PC-9 (cell line): ENCODE measurements at regions not wholly inside any gene's neighbourhood (a gene's known extent, or its start where the extent isn't known, plus 50 kb on each side); places are given as distances from the start of the nearest gene placed in this dataset.

Source experiments
- BruUV-seq: library from RNA; stranded (reverse); fragments of 400-500 nt; replicated peaks from 2 replicates; lab custom pipeline; 2021; lab: Mats Ljungman, UMichigan
- CTCF ChIA-PET: fragments of 300-600 bp; sonication (Branson Sonifier 250); formaldehyde crosslinking; loops from one replicate; lab custom pipeline; 2022; ENCODE audit warnings: antibody characterized with exemption; lab: Charles Lee
- POLR2A ChIA-PET: fragments of 300-600 bp; sonication (Branson Sonifier 250); formaldehyde crosslinking; loops from one replicate; lab custom pipeline; 2022; ENCODE audit warnings: antibody characterized with exemption; ENCODE audit not compliant: unreplicated experiment; lab: Charles Lee
- DNase-seq, 2 experiments: peaks; one replicate each; pipeline versions ENCODE4 v3.0.0 to v3.0.0-alpha.2; 2015 to 2022; ENCODE audit warnings: mixed read lengths in 1 of 2
- H2AFZ ChIP-seq: fragments of 200-600 bp; sonication (generic); 2 replicates; pipeline ENCODE4 v1.8.1; 2017; ENCODE audit warnings: antibody characterized with exemption
- H3F3A ChIP-seq: fragments of 200-600 bp; sonication (generic); 2 replicates; pipeline ENCODE4 v1.8.1; 2017; ENCODE audit warnings: antibody characterized with exemption, mild to moderate bottlenecking, low read depth; ENCODE audit not compliant: insufficient read depth
- H3K27ac ChIP-seq: fragments of 200-600 bp; sonication (generic); 2 replicates; pipeline ENCODE4 v1.6.1; 2016; ENCODE audit warnings: mixed run types
- H3K27me3 ChIP-seq: fragments of 200-600 bp; sonication (generic); 2 replicates; pipeline ENCODE4 v1.6.1; 2016; ENCODE audit warnings: low read depth, mixed run types; ENCODE audit not compliant: insufficient read depth
- H3K36me3 ChIP-seq: fragments of 200-600 bp; sonication (generic); 2 replicates; pipeline ENCODE4 v1.6.1; 2016; ENCODE audit warnings: low read depth, mixed run types
- H3K4me1 ChIP-seq: fragments of 200-600 bp; sonication (generic); replicated peaks from 2 replicates; pipeline ENCODE4 v1.6.1; 2016; ENCODE audit warnings: mixed run types; ENCODE audit not compliant: insufficient read depth
- H3K4me2 ChIP-seq: fragments of 200-600 bp; sonication (generic); 2 replicates; pipeline ENCODE4 v1.6.1; 2017; ENCODE audit warnings: mixed run types
- H3K4me3 ChIP-seq: fragments of 200-600 bp; sonication (generic); 2 replicates; pipeline ENCODE4 v1.6.1; 2016; ENCODE audit warnings: mixed run types
- H3K79me2 ChIP-seq: fragments of 200-600 bp; sonication (generic); 2 replicates; pipeline ENCODE4 v1.6.1; 2017; ENCODE audit warnings: low read depth, mixed run types
- H3K9me2 ChIP-seq: fragments of 200-600 bp; sonication (generic); 2 replicates; pipeline ENCODE4 v1.8.1; 2017; ENCODE audit warnings: mild to moderate bottlenecking; ENCODE audit not compliant: insufficient read depth
- H3K9me3 ChIP-seq: fragments of 200-600 bp; sonication (generic); 2 replicates; pipeline ENCODE4 v1.8.1; 2016; ENCODE audit warnings: low read depth; ENCODE audit not compliant: insufficient read depth
- H4K20me1 ChIP-seq: fragments of 200-600 bp; sonication (generic); 2 replicates; pipeline ENCODE4 v1.8.1; 2017; ENCODE audit not compliant: insufficient read depth
- CTCF ChIP-seq: fragments of 200-600 bp; sonication (generic); conservative IDR thresholded peaks from 2 replicates; pipeline ENCODE4 v1.6.1; 2017; ENCODE audit warnings: mixed run types, antibody characterized with exemption, mild to moderate bottlenecking, moderate library complexity
- EZH2 ChIP-seq: fragments of 200-600 bp; sonication (generic); IDR thresholded peaks from 2 replicates; pipeline ENCODE4 v1.8.0; 2017; ENCODE audit warnings: antibody characterized with exemption, low read depth
- intact Hi-C: fragments of 100-400 bp; cut with micrococcal nuclease; formaldehyde crosslinking; loops from one replicate; pipeline ENCODE4 v1.10.0; 2022; ENCODE audit not compliant: unreplicated experiment

GRCh38 chr21:15498455-15498854 is 231.3 kb upstream of the USP25 start:
- Histone ChIP-seq H4K20me1 (no peaks in the 10 kb centered on the region), H3K36me3 (no peaks in the 10 kb centered on the region), H3F3A (no peaks in the 10 kb centered on the region), H3K4me3 (no peak overlapping the region), H3K4me1 (no peaks in the 10 kb centered on the region), H3K27me3 (no peaks in the 10 kb centered on the region), H3K4me2 (no peak overlapping the region), H3K9me3 (no peaks in the 10 kb centered on the region), H3K9me2 (no peaks in the 10 kb centered on the region), H3K79me2 (no peaks in the 10 kb centered on the region), H3K27ac (no peak overlapping the region), H2AFZ (no peak overlapping the region)
- TF ChIP-seq CTCF = no peak
- no peak for TF ChIP-seq EZH2
- POLR2A ChIA-PET = no interaction called here
- BruUV-seq = no TSS peak
- CTCF ChIA-PET = no interaction called here
- intact Hi-C loops = no loop called here
- DNase-seq = no peak

- TF ChIP-seq EZH2 = no peak
- no peak for TF ChIP-seq CTCF
- ChIA-PET POLR2A (no interaction called here), CTCF (no interaction called here)
- no peaks in the 10 kb centered on the region for H3K79me2 ChIP-seq
- H3K9me2 ChIP-seq = no peaks in the 10 kb centered on the region
- intact Hi-C loops = no loop called here
- no peak overlapping the region for H3K4me2 ChIP-seq
- H3K27ac ChIP-seq = no peak overlapping the region
- no peaks in the 10 kb centered on the region for H4K20me1 ChIP-seq
- H2AFZ ChIP-seq = no peak overlapping the region
- no peaks in the 10 kb centered on the region for H3F3A ChIP-seq
- H3K4me1 ChIP-seq = no peaks in the 10 kb centered on the region
- no peak for DNase-seq
- no TSS peak for BruUV-seq
- no peaks in the 10 kb centered on the region for H3K9me3 ChIP-seq
- H3K4me3 ChIP-seq = no peak overlapping the region
- no peaks in the 10 kb centered on the region for H3K36me3 ChIP-seq
- no peaks in the 10 kb centered on the region for H3K27me3 ChIP-seq
These were observed 223.7 kb upstream of the USP25 start for GRCh38 chr21:15506086-15506485.

- no TSS peak for BruUV-seq
These were observed 221.2 kb upstream of the USP25 start for GRCh38 chr21:15508554-15508953.

More at GRCh38 chr21:15508554-15508953, 221.2 kb upstream of the USP25 start:
- Histone ChIP-seq H4K20me1 (no peaks in the 10 kb centered on the region), H3K36me3 (no peaks in the 10 kb centered on the region), H3K27ac (no peak overlapping the region), H3K4me3 (no peak overlapping the region), H3F3A (no peaks in the 10 kb centered on the region), H3K9me2 (no peaks in the 10 kb centered on the region), H3K27me3 (no peaks in the 10 kb centered on the region), H3K4me2 (no peak overlapping the region), H3K4me1 (no peaks in the 10 kb centered on the region), H3K79me2 (no peaks in the 10 kb centered on the region), H2AFZ (no peak overlapping the region), H3K9me3 (no peaks in the 10 kb centered on the region)
- ChIA-PET CTCF (no interaction called here), POLR2A (no interaction called here)
- intact Hi-C loops = no loop called here
- TF ChIP-seq CTCF (no peak), EZH2 (no peak)
- DNase-seq = no peak
